ENCODE measurements at regions not wholly inside any gene's neighbourhood (a gene's known extent, or its start where the extent isn't known, plus 50 kb on each side); places are given as distances from the start of the nearest gene placed in this dataset.

- no peak overlapping the region for H3K27ac ChIP-seq (ENCODE audit: low read depth, low read length)
- Mint-ChIP-seq H3K4me1 (peaks cover 0 to 3% (median 0%) of the 10 kb centered on the region in 7 donors), H3K9me3 (peaks cover 0 to 8% (median 2%) of the 10 kb centered on the region in 11 donors), H3K27me3 (no peaks in the 10 kb centered on the region), H3K27ac (no peak overlapping the region), H3K4me3 (no peak overlapping the region), H3K36me3 (no peaks in the 10 kb centered on the region)
- ChIA-PET POLR2A (no interaction called here), CTCF (no interaction called here)
- no peaks in the 10 kb centered on the region for H3K9me3 ChIP-seq (ENCODE audit: control insufficient read depth in 2 of 3, low read length in 3 of 3)
- no peaks in the 10 kb centered on the region for H3K27me3 ChIP-seq (ENCODE audit: control insufficient read depth in 2 of 2, insufficient read depth in 2 of 2, low read length in 2 of 2)
- DNase-seq (no peak), ATAC-seq (no peak)
- no peak overlapping the region for H3K4me3 ChIP-seq (ENCODE audit: low read length)
- H3K4me1 ChIP-seq (ENCODE audit: control insufficient read depth in 2 of 2, insufficient read depth in 2 of 2, low read length in 2 of 2): no peaks in the 10 kb centered on the region
- no peaks in the 10 kb centered on the region for H3K36me3 ChIP-seq (ENCODE audit: control insufficient read depth in 2 of 3, insufficient read depth in 3 of 3, low read length in 3 of 3)
- intact Hi-C loops (cut with micrococcal nuclease): no loop called here
Observed at GRCh38 chr21:27480841-27481261, 514.0 kb upstream of the ADAMTS5 start.

GRCh38 chr21:27477296-27477695 is 510.4 kb upstream of the ADAMTS5 start:
- CTCF ChIA-PET: no interaction called here
- H3K4me1 Mint-ChIP-seq: peaks cover 0 to 3% (median 0%) of the 10 kb centered on the region in 7 donors
- Histone ChIP-seq H3K27me3 (ENCODE audit: control insufficient read depth in 2 of 2, insufficient read depth in 2 of 2, low read length in 2 of 2) (no peaks in the 10 kb centered on the region), H3K4me1 (ENCODE audit: control insufficient read depth in 2 of 2, insufficient read depth in 2 of 2, low read length in 2 of 2) (no peaks in the 10 kb centered on the region), H3K36me3 (ENCODE audit: control insufficient read depth in 2 of 3, insufficient read depth in 3 of 3, low read length in 3 of 3) (no peaks in the 10 kb centered on the region), H3K9me3 (ENCODE audit: control insufficient read depth in 2 of 3, low read length in 3 of 3) (no peaks in the 10 kb centered on the region), H3K4me3 (ENCODE audit: low read length) (no peak overlapping the region), H3K27ac (ENCODE audit: low read depth, low read length) (no peak overlapping the region)
- H3K27me3 Mint-ChIP-seq: no peaks in the 10 kb centered on the region
- ATAC-seq (no peak), DNase-seq (no peak)
- no peak overlapping the region for H3K4me3 Mint-ChIP-seq
- H3K9me3 Mint-ChIP-seq: peaks cover 0 to 9% (median 1%) of the 10 kb centered on the region in 11 donors
- no peak overlapping the region for H3K27ac Mint-ChIP-seq
- intact Hi-C loops (cut with micrococcal nuclease): no loop called here
- POLR2A ChIA-PET: no interaction called here
- no peaks in the 10 kb centered on the region for H3K36me3 Mint-ChIP-seq

GRCh38 chr21:27476696-27477095 is 509.8 kb upstream of the ADAMTS5 start:
- Histone ChIP-seq H3K27ac (ENCODE audit: low read depth, low read length) (no peak overlapping the region), H3K36me3 (ENCODE audit: control insufficient read depth in 2 of 3, insufficient read depth in 3 of 3, low read length in 3 of 3) (no peaks in the 10 kb centered on the region), H3K27me3 (ENCODE audit: control insufficient read depth in 2 of 2, insufficient read depth in 2 of 2, low read length in 2 of 2) (no peaks in the 10 kb centered on the region), H3K4me3 (ENCODE audit: low read length) (no peak overlapping the region), H3K9me3 (ENCODE audit: control insufficient read depth in 2 of 3, low read length in 3 of 3) (no peaks in the 10 kb centered on the region), H3K4me1 (ENCODE audit: control insufficient read depth in 2 of 2, insufficient read depth in 2 of 2, low read length in 2 of 2) (no peaks in the 10 kb centered on the region)
- DNase-seq (no peak), ATAC-seq (no peak)
- ChIA-PET POLR2A (no interaction called here), CTCF (no interaction called here)
- Mint-ChIP-seq H3K4me3 (no peak overlapping the region), H3K27ac (no peak overlapping the region), H3K9me3 (peaks cover 0 to 9% (median 0%) of the 10 kb centered on the region in 11 donors), H3K4me1 (peaks cover 0 to 3% (median 0%) of the 10 kb centered on the region in 7 donors), H3K27me3 (no peaks in the 10 kb centered on the region), H3K36me3 (no peaks in the 10 kb centered on the region)
- intact Hi-C loops (cut with micrococcal nuclease): no loop called here

- H3K4me1 Mint-ChIP-seq: no peaks in the 10 kb centered on the region
- POLR2A ChIA-PET: no interaction called here
- H3K4me3 Mint-ChIP-seq: no peak overlapping the region
- intact Hi-C loops (cut with micrococcal nuclease): no loop called here
- no peaks in the 10 kb centered on the region for H3K27me3 Mint-ChIP-seq
- ATAC-seq: no peak
- no peak overlapping the region for H3K4me3 ChIP-seq (ENCODE audit: low read length)
- peaks cover 0 to 9% (median 0%) of the 10 kb centered on the region in 11 donors for H3K9me3 Mint-ChIP-seq
- CTCF ChIA-PET: no interaction called here
- no peaks in the 10 kb centered on the region for H3K36me3 ChIP-seq (ENCODE audit: control insufficient read depth in 2 of 3, insufficient read depth in 3 of 3, low read length in 3 of 3)
- no peaks in the 10 kb centered on the region for H3K9me3 ChIP-seq (ENCODE audit: control insufficient read depth in 2 of 3, low read length in 3 of 3)
- H3K27me3 ChIP-seq (ENCODE audit: control insufficient read depth in 2 of 2, insufficient read depth in 2 of 2, low read length in 2 of 2): no peaks in the 10 kb centered on the region
- no peak overlapping the region for H3K27ac ChIP-seq (ENCODE audit: low read depth, low read length)
- no peaks in the 10 kb centered on the region for H3K4me1 ChIP-seq (ENCODE audit: control insufficient read depth in 2 of 2, insufficient read depth in 2 of 2, low read length in 2 of 2)
- no peak overlapping the region for H3K27ac Mint-ChIP-seq
- no peaks in the 10 kb centered on the region for H3K36me3 Mint-ChIP-seq
- no peak for DNase-seq
Observed at GRCh38 chr21:27475363-27475955, 508.6 kb upstream of the ADAMTS5 start.

GRCh38 chr21:27467366-27467765 is 500.5 kb upstream of the ADAMTS5 start:
- Histone ChIP-seq H3K9me3 (ENCODE audit: control insufficient read depth in 2 of 3, low read length in 3 of 3) (no peaks in the 10 kb centered on the region), H3K27ac (ENCODE audit: low read depth, low read length) (no peak overlapping the region), H3K36me3 (ENCODE audit: control insufficient read depth in 2 of 3, insufficient read depth in 3 of 3, low read length in 3 of 3) (no peaks in the 10 kb centered on the region), H3K27me3 (ENCODE audit: control insufficient read depth in 2 of 2, insufficient read depth in 2 of 2, low read length in 2 of 2) (no peaks in the 10 kb centered on the region), H3K4me1 (ENCODE audit: control insufficient read depth in 2 of 2, insufficient read depth in 2 of 2, low read length in 2 of 2) (no peaks in the 10 kb centered on the region), H3K4me3 (ENCODE audit: low read length) (no peak overlapping the region)
- H3K4me3 Mint-ChIP-seq: no peak overlapping the region
- ATAC-seq (no peak), DNase-seq (no peak)
- ChIA-PET CTCF (no interaction called here), POLR2A (no interaction called here)
- intact Hi-C loops (cut with micrococcal nuclease): no loop called here
- no peaks in the 10 kb centered on the region for H3K4me1 Mint-ChIP-seq
- no peak overlapping the region for H3K27ac Mint-ChIP-seq
- H3K9me3 Mint-ChIP-seq: peaks cover 0 to 10% (median 4%) of the 10 kb centered on the region in 11 donors
- no peaks in the 10 kb centered on the region for H3K27me3 Mint-ChIP-seq
- no peaks in the 10 kb centered on the region for H3K36me3 Mint-ChIP-seq

GRCh38 chr21:27466140-27466539 is 499.3 kb upstream of the ADAMTS5 start:
- ChIA-PET CTCF (no interaction called here), POLR2A (no interaction called here)
- intact Hi-C loops (cut with micrococcal nuclease): no loop called here
- no peak for ATAC-seq
- DNase-seq: no peak
- no peaks in the 10 kb centered on the region for H3K27me3 Mint-ChIP-seq
- no peaks in the 10 kb centered on the region for H3K36me3 ChIP-seq (ENCODE audit: control insufficient read depth in 2 of 3, insufficient read depth in 3 of 3, low read length in 3 of 3)
- H3K27ac ChIP-seq (ENCODE audit: low read depth, low read length): no peak overlapping the region
- no peaks in the 10 kb centered on the region for H3K4me1 Mint-ChIP-seq
- H3K36me3 Mint-ChIP-seq: no peaks in the 10 kb centered on the region
- no peaks in the 10 kb centered on the region for H3K9me3 ChIP-seq (ENCODE audit: control insufficient read depth in 2 of 3, low read length in 3 of 3)
- no peaks in the 10 kb centered on the region for H3K27me3 ChIP-seq (ENCODE audit: control insufficient read depth in 2 of 2, insufficient read depth in 2 of 2, low read length in 2 of 2)
- H3K4me1 ChIP-seq (ENCODE audit: control insufficient read depth in 2 of 2, insufficient read depth in 2 of 2, low read length in 2 of 2): no peaks in the 10 kb centered on the region
- H3K27ac Mint-ChIP-seq: no peak overlapping the region
- no peak overlapping the region for H3K4me3 Mint-ChIP-seq
- no peak overlapping the region for H3K4me3 ChIP-seq (ENCODE audit: low read length)
- peaks cover 0 to 10% (median 4%) of the 10 kb centered on the region in 11 donors for H3K9me3 Mint-ChIP-seq

- Histone ChIP-seq H3K36me3 (ENCODE audit: control insufficient read depth in 2 of 3, insufficient read depth in 3 of 3, low read length in 3 of 3) (no peaks in the 10 kb centered on the region), H3K27me3 (ENCODE audit: control insufficient read depth in 2 of 2, insufficient read depth in 2 of 2, low read length in 2 of 2) (no peaks in the 10 kb centered on the region), H3K27ac (ENCODE audit: low read depth, low read length) (no peak overlapping the region), H3K4me3 (ENCODE audit: low read length) (no peak overlapping the region), H3K9me3 (ENCODE audit: control insufficient read depth in 2 of 3, low read length in 3 of 3) (no peaks in the 10 kb centered on the region), H3K4me1 (ENCODE audit: control insufficient read depth in 2 of 2, insufficient read depth in 2 of 2, low read length in 2 of 2) (no peaks in the 10 kb centered on the region)
- ATAC-seq (no peak), DNase-seq (no peak)
- Mint-ChIP-seq H3K36me3 (no peaks in the 10 kb centered on the region), H3K27me3 (no peaks in the 10 kb centered on the region), H3K4me3 (no peak overlapping the region), H3K4me1 (no peaks in the 10 kb centered on the region), H3K9me3 (peaks cover 0 to 4% (median 0%) of the 10 kb centered on the region in 11 donors), H3K27ac (no peak overlapping the region)
- ChIA-PET POLR2A (no interaction called here), CTCF (no interaction called here)
- intact Hi-C loops (cut with micrococcal nuclease): no loop called here
Observed at GRCh38 chr21:27464648-27465047, 497.8 kb upstream of the ADAMTS5 start.
